GM12878 (cell line): ENCODE measurements at regions not wholly inside any gene's neighbourhood (a gene's known extent, or its start where the extent isn't known, plus 50 kb on each side); places are given as distances from the start of the nearest gene placed in this dataset.

Experiments
- ATF2 ChIP-seq: IDR thresholded peaks from 2 replicates; pipeline ENCODE4 v1.6.1; 2012; ENCODE audit warnings: low read length, inconsistent platforms
- ATF7 ChIP-seq: fragments of 450-650 bp; IDR thresholded peaks from 2 replicates; pipeline ENCODE4 v1.6.1; 2016; ENCODE audit warnings: low read depth, mild to moderate bottlenecking
- BRCA1 ChIP-seq: IDR thresholded peaks from 2 replicates; pipeline ENCODE4 v1.6.1; 2011; ENCODE audit warnings: low read depth, low read length, improper control_type of control experiment
- CBFB ChIP-seq: IDR thresholded peaks from 2 replicates; pipeline ENCODE4 v1.6.1; 2016; ENCODE audit warnings: antibody characterized with exemption, low read depth
- CBX3 ChIP-seq: fragments of 200-600 bp; sonication (generic); IDR thresholded peaks from 2 replicates; pipeline ENCODE4 v1.6.1; 2016; ENCODE audit warnings: low read depth, borderline replicate concordance
- CREB1 ChIP-seq: IDR thresholded peaks from 2 replicates; pipeline ENCODE4 v1.6.1; 2012; ENCODE audit warnings: low read depth, mild to moderate bottlenecking, inconsistent platforms
- E2F8 ChIP-seq: fragments of 450-650 bp; IDR thresholded peaks from 2 replicates; pipeline ENCODE4 v1.6.1; 2018; ENCODE audit warnings: mild to moderate bottlenecking, low read depth, moderate library complexity; ENCODE audit not compliant: partially characterized antibody
- JUNB ChIP-seq: IDR thresholded peaks from 2 replicates; pipeline ENCODE4 v1.6.1; 2016; ENCODE audit warnings: antibody characterized with exemption, mild to moderate bottlenecking
- LARP7 ChIP-seq: fragments of 450-650 bp; IDR thresholded peaks from 2 replicates; pipeline ENCODE4 v1.6.1; 2017; ENCODE audit warnings: mild to moderate bottlenecking
- MYC ChIP-seq: IDR thresholded peaks from 2 replicates; pipeline ENCODE4 v1.6.1; 2011; ENCODE audit warnings: mild to moderate bottlenecking, low read length, moderate library complexity, inconsistent platforms; ENCODE audit not compliant: insufficient read depth, insufficient replicate concordance, insufficient read length, severe bottlenecking
- NBN ChIP-seq: fragments of 450-650 bp; IDR thresholded peaks from 2 replicates; pipeline ENCODE4 v1.6.1; 2016
- NR2C1 ChIP-seq: fragments of 450-650 bp; IDR thresholded peaks from 2 replicates; pipeline ENCODE4 v1.6.1; 2017; ENCODE audit warnings: antibody characterized with exemption, mild to moderate bottlenecking, moderate library complexity
- PAX5 ChIP-seq: IDR thresholded peaks from 2 replicates; pipeline ENCODE4 v1.6.1; 2011; ENCODE audit warnings: low read depth, low read length, borderline replicate concordance
- PBX3 ChIP-seq: IDR thresholded peaks from 2 replicates; pipeline ENCODE4 v1.6.1; 2011; ENCODE audit warnings: mild to moderate bottlenecking, low read depth, low read length, moderate library complexity; ENCODE audit not compliant: insufficient replicate concordance
- PKNOX1 ChIP-seq: fragments of 450-650 bp; IDR thresholded peaks from 2 replicates; pipeline ENCODE4 v1.6.1; 2016; ENCODE audit warnings: mild to moderate bottlenecking
- POLR2AphosphoS5 ChIP-seq: IDR thresholded peaks from 2 replicates; pipeline ENCODE4 v1.6.1; 2011; ENCODE audit warnings: mild to moderate bottlenecking, low read length, inconsistent platforms
- POU2F2 ChIP-seq: IDR thresholded peaks from 3 replicates; pipeline ENCODE4 v1.6.1; 2011; ENCODE audit warnings: low read depth, mild to moderate bottlenecking, low read length, borderline replicate concordance
- SKIL ChIP-seq: fragments of 450-650 bp; IDR thresholded peaks from 2 replicates; pipeline ENCODE4 v1.6.1; 2017; ENCODE audit warnings: mild to moderate bottlenecking, low read depth, inconsistent platforms; ENCODE audit not compliant: poor library complexity, severe bottlenecking
- SMARCA5 ChIP-seq: fragments of 450-650 bp; IDR thresholded peaks from 2 replicates; pipeline ENCODE4 v1.6.1; 2017; ENCODE audit warnings: mild to moderate bottlenecking
- SUPT20H ChIP-seq: IDR thresholded peaks from 2 replicates; pipeline ENCODE4 v1.6.1; 2011; ENCODE audit warnings: low read depth, mild to moderate bottlenecking, low read length, moderate library complexity, borderline replicate concordance; ENCODE audit not compliant: control insufficient read depth
- USF1 ChIP-seq: IDR thresholded peaks from 2 replicates; pipeline ENCODE4 v1.6.1; 2011; ENCODE audit warnings: borderline replicate concordance, low read depth, mild to moderate bottlenecking, moderate library complexity, mixed read lengths, low read length; ENCODE audit not compliant: insufficient read depth; ENCODE audit errors: extremely low read length
- YBX1 ChIP-seq: fragments of 450-650 bp; IDR thresholded peaks from 2 replicates; pipeline ENCODE4 v1.6.1; 2016; ENCODE audit warnings: antibody characterized with exemption
- ZNF24 ChIP-seq: fragments of 450-650 bp; IDR thresholded peaks from 2 replicates; pipeline ENCODE4 v1.6.1; 2017; ENCODE audit warnings: antibody characterized with exemption, mild to moderate bottlenecking

GRCh38 chr17:77462090-77462489 is 321.3 kb downstream of the SEC14L1 start (continued):
- no peak for TF ChIP-seq BRCA1
- TF ChIP-seq E2F8 = no peak
- no peak for TF ChIP-seq ZNF24
- peak; percentile 63; the same call in 1 of the 2 replicates for TF ChIP-seq PAX5
- no peak for TF ChIP-seq CBX3
- TF ChIP-seq JUNB = peak; percentile 50; the same call in 1 of the 2 replicates
- no peak for TF ChIP-seq SMARCA5
- TF ChIP-seq SKIL = peak; percentile 72
- peak; percentile 47; the same call in 1 of the 3 replicates for TF ChIP-seq POU2F2
- TF ChIP-seq YBX1 = no peak
- TF ChIP-seq NR2C1 = no peak
- TF ChIP-seq POLR2AphosphoS5 = peak; percentile 59; the same call in 1 of the 2 replicates
- TF ChIP-seq CREB1 = peak; percentile 30; the same call in 1 of the 2 replicates
- 0 out of 2 replicates have a peak, but pooled peaks have one; percentile 26 for TF ChIP-seq CBFB
- TF ChIP-seq ATF2 = no peak
- peak; percentile 2 for TF ChIP-seq PBX3
- no peak for TF ChIP-seq LARP7
- TF ChIP-seq USF1 = no peak
- TF ChIP-seq SUPT20H = no peak
- peak; percentile 61 for TF ChIP-seq PKNOX1
- no peak for TF ChIP-seq MYC
- 0 out of 2 replicates have a peak, but pooled peaks have one; percentile 12 for TF ChIP-seq ATF7
- TF ChIP-seq NBN = 0 out of 2 replicates have a peak, but pooled peaks have one; percentile 24
